Suprapubic skin (tissue), 4 donors: ENCODE measurements at regions not wholly inside any gene's neighbourhood (a gene's known extent, or its start where the extent isn't known, plus 50 kb on each side); places are given as distances from the start of the nearest gene placed in this dataset.

ENCODE experiments used
- DNase-seq, 2 donors: peaks; one replicate each; pipeline ENCODE4 v3.0.0-alpha.2; 2019; ENCODE audit warnings: low spot score in 2 of 2
- H3K27ac ChIP-seq: fragments of 200-600 bp; sonication (generic); one replicate; pipeline ENCODE4 v1.5.1; 2019
- H3K27me3 ChIP-seq: fragments of 200-600 bp; sonication (generic); one replicate; pipeline ENCODE4 v1.5.1; 2019
- H3K36me3 ChIP-seq: fragments of 200-600 bp; sonication (generic); one replicate; pipeline ENCODE4 v1.5.1; 2019
- H3K4me1 ChIP-seq: fragments of 200-600 bp; sonication (generic); one replicate; pipeline ENCODE4 v1.5.1; 2019
- H3K4me3 ChIP-seq: fragments of 200-600 bp; sonication (generic); one replicate; pipeline ENCODE4 v1.5.1; 2019; ENCODE audit warnings: mild to moderate bottlenecking
- H3K9me3 ChIP-seq: fragments of 200-600 bp; sonication (generic); one replicate; pipeline ENCODE4 v1.5.1; 2019
- EP300 ChIP-seq: sonication (generic); formaldehyde crosslinking; IDR thresholded peaks from one replicate; pipeline ENCODE4 v1.6.1; 2017; ENCODE audit warnings: antibody characterized with exemption
- POLR2A ChIP-seq, 2 donors: fragments of 450-650 bp; IDR thresholded peaks; one replicate each; pipeline ENCODE4 v1.6.1; 2017; ENCODE audit warnings: antibody characterized with exemption in 2 of 2, mild to moderate bottlenecking in 2 of 2, moderate library complexity in 2 of 2
- POLR2AphosphoS5 ChIP-seq, 3 donors: sonication (generic); formaldehyde crosslinking; IDR thresholded peaks; one replicate each; pipeline ENCODE4 v1.6.1; 2017; ENCODE audit warnings: antibody characterized with exemption in 3 of 3
- WGBS: methylation state at CpG from one replicate; pipeline ENCODE4 v1.1.5; 2018; 5-methylcytosine and 5-hydroxymethylcytosine counted together
- TF ChIP-seq, protein P1 (sequence below), 2 donors: fragments of 200-600 bp in 1 of 2; fragments of 450-650 bp in 1 of 2; sonication (generic) in 1 of 2; IDR thresholded peaks; one replicate each; pipeline ENCODE4 v1.5.1; 2016 to 2019; ENCODE audit warnings: antibody characterized with exemption in 2 of 2, mild to moderate bottlenecking in 1 of 2, moderate library complexity in 1 of 2

DNA sequence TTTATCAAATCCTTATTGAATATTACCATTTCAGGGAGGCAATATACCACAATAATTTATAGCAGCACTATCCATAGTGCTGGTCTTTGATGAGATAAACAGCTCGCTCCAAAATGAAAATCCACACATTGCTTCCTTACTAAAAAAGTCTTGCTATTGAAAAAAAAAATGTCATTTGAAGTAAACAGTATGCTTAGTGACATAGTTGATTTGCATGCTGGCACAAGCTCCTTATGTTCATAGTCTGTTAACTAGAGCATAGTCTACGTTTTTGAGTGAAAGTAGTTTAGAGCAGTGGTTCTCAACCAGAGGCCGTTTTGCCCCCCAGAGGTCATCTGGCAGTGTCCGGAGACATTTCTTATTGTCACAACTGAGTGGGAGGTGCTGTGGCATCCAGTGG is 249.4 kb upstream of the PDZRN3 start:
- no peak overlapping the region for H3K27ac ChIP-seq
- no peak overlapping the region for H3K4me3 ChIP-seq
- H3K4me1 ChIP-seq = no peaks in the 10 kb centered on the region
- no peak for DNase-seq
- H3K9me3 ChIP-seq = no peaks in the 10 kb centered on the region
- H3K36me3 ChIP-seq = no peaks in the 10 kb centered on the region
- TF ChIP-seq POLR2A (IDR thresholded peaks at IDR 0.05) (no peak), EP300 (no peak), POLR2AphosphoS5 (IDR thresholded peaks at IDR 0.05) (no peak)
- TF ChIP-seq, protein P1, sequence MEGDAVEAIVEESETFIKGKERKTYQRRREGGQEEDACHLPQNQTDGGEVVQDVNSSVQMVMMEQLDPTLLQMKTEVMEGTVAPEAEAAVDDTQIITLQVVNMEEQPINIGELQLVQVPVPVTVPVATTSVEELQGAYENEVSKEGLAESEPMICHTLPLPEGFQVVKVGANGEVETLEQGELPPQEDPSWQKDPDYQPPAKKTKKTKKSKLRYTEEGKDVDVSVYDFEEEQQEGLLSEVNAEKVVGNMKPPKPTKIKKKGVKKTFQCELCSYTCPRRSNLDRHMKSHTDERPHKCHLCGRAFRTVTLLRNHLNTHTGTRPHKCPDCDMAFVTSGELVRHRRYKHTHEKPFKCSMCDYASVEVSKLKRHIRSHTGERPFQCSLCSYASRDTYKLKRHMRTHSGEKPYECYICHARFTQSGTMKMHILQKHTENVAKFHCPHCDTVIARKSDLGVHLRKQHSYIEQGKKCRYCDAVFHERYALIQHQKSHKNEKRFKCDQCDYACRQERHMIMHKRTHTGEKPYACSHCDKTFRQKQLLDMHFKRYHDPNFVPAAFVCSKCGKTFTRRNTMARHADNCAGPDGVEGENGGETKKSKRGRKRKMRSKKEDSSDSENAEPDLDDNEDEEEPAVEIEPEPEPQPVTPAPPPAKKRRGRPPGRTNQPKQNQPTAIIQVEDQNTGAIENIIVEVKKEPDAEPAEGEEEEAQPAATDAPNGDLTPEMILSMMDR (IDR thresholded peaks at IDR 0.05) = no peak
- no peaks in the 10 kb centered on the region for H3K27me3 ChIP-seq
- WGBS = 66% methylated on average over 4 of the region's 4 CpGs

DNA sequence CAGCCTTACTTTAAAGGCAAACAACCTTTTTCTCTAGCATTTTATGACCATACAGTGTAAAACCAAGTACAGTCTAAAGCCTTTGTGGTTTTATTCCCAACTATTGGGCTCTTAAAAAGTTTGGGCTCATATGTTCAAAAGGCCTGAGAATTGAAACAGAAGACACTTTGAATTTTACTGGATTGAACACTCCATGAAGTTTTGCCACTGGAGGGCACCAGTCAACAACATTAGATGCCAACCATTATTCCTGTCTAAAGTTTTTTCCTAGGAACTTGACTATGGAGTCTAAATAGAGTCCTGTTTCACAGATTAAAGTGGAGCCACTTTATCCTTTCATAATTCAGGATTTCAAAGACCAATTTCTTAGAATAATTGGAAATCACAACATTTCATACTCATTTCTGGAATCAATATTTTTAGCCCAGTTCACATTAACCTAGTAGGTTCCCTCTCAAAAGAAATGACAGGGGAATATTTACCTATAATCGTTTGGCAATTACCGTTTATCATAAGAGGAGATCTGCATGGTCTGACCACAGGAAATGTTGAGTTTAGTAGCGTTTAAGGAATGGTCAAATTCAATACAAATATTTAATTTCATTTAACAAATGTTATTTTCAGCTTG is 244.1 kb upstream of the PDZRN3 start:
- 75% methylated on average over 3 of the region's 3 CpGs for WGBS
- no peak overlapping the region for H3K4me3 ChIP-seq
- no peak for TF ChIP-seq POLR2A (IDR thresholded peaks at IDR 0.05)
- TF ChIP-seq, protein P1 (IDR thresholded peaks at IDR 0.05) = peak; percentile 10 to 28

DNA sequence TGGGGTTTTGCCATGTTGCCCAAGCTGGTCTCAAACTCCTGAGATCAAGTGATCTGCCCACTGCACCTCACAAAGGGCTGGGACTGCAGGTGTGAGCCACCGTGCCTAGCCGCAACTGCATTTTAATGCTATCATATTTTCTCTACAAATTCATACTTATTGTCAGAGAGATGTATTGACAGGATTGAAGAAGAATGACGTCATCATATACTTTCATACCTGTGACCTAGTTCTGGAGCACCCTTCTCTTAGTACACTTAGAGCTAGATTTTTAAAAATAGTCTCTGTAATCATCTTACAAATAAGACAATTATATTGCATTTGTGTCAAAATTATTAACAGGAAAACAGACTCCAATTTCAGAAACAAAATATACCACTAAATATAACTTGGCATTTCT is 242.8 kb upstream of the PDZRN3 start:
- 90% methylated on average over 3 of the region's 3 CpGs for WGBS
- H3K27me3 ChIP-seq = no peaks in the 10 kb centered on the region
- no peak for DNase-seq

More for the DNA sequence above, 244.1 kb upstream of the PDZRN3 start:
- H3K27ac ChIP-seq = no peak overlapping the region
- no peaks in the 10 kb centered on the region for H3K4me1 ChIP-seq
- no peak for DNase-seq
- H3K9me3 ChIP-seq = no peaks in the 10 kb centered on the region
- no peaks in the 10 kb centered on the region for H3K27me3 ChIP-seq
- no peaks in the 10 kb centered on the region for H3K36me3 ChIP-seq

DNA sequence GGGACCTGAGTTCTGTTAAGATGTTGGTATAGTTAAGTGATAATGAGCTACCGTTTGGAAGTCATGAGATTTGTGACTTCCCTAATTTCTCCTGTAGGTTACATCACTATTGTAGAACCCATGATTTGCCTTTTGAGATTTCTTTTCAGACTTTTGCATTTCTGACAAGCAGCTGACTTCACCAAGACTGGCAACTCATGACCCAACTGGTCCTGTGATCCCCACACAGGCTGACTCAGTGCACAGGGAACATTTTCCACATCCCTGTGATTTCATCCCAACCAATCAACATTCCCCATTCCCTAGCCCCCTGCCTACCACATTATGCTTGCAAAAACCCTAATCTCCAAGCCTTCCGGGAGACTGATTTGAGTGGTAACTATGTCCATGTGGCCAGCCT is 242.1 kb upstream of the PDZRN3 start:
- TF ChIP-seq POLR2AphosphoS5 (IDR thresholded peaks at IDR 0.05) (no peak), EP300 (no peak), POLR2A (IDR thresholded peaks at IDR 0.05) (no peak)
- TF ChIP-seq, protein P1 (IDR thresholded peaks at IDR 0.05) = no peak
- Histone ChIP-seq H3K4me3 (no peak overlapping the region), H3K27me3 (no peaks in the 10 kb centered on the region), H3K9me3 (no peaks in the 10 kb centered on the region), H3K27ac (no peak overlapping the region), H3K4me1 (no peaks in the 10 kb centered on the region), H3K36me3 (no peaks in the 10 kb centered on the region)
- 84% methylated on average over 2 of the region's 2 CpGs for WGBS
- DNase-seq = no peak

More for the DNA sequence above, 242.8 kb upstream of the PDZRN3 start:
- H3K36me3 ChIP-seq = no peaks in the 10 kb centered on the region
- H3K27ac ChIP-seq = no peak overlapping the region
- no peaks in the 10 kb centered on the region for H3K4me1 ChIP-seq
- TF ChIP-seq POLR2A (IDR thresholded peaks at IDR 0.05) = no peak
- no peak for TF ChIP-seq EP300
- no peak for TF ChIP-seq POLR2AphosphoS5 (IDR thresholded peaks at IDR 0.05)
- H3K9me3 ChIP-seq = no peaks in the 10 kb centered on the region
- no peak overlapping the region for H3K4me3 ChIP-seq

DNA sequence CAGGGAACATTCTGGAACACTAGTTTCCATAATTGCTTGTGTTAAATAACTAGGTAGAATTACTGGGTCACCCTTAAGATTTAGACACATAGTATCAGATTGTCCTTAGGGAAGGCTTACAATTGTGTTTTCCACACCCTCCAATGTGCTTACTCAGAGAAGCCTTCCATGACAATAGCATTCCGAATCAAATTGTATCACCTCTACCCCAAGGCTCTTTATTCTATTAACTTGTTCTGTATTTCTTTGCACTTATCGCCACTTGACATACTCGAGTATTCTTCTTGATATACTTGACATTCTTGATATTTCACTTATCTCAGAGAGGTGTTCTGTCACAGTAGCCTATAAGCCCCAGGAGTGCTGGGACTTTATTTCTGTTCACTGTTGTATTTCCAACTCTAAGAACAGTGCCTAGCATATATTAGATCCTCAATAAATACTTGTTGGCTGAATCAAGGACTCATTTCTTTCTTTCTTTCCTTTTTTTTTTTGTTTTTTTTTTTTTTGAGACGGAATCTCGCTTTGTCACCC is 238.9 kb upstream of the PDZRN3 start:
- no peak for DNase-seq
- Histone ChIP-seq H3K9me3 (no peaks in the 10 kb centered on the region), H3K36me3 (no peaks in the 10 kb centered on the region), H3K27ac (no peak overlapping the region), H3K4me1 (no peaks in the 10 kb centered on the region), H3K4me3 (no peak overlapping the region), H3K27me3 (no peaks in the 10 kb centered on the region)
- TF ChIP-seq, protein P1 (IDR thresholded peaks at IDR 0.05) = no peak
- TF ChIP-seq POLR2A (IDR thresholded peaks at IDR 0.05) = no peak
- TF ChIP-seq POLR2AphosphoS5 (IDR thresholded peaks at IDR 0.05) = no peak
- TF ChIP-seq EP300 = no peak
- 91% methylated on average over 5 of the region's 5 CpGs for WGBS

DNA sequence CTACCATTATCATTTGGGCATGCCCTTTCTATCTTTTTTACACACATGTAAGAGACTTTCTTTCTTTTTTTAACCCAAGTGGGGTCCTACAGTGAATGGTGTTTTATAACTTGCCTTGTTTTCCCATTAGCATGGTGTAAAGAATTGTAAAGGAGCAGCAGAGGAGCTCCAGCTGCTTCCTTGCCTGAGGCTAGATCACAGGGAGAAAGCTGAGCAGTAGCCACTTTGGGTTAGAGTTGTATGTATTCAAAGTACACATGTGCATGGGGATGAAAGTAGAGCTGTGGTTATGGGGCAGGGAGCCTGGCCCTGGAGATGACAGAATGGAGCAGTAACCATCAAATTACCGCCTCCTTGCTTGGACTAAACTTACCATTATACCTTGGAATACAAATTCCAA is 231.1 kb upstream of the PDZRN3 start:
- Histone ChIP-seq H3K36me3 (no peaks in the 10 kb centered on the region), H3K4me3 (no peak overlapping the region), H3K27ac (no peak overlapping the region), H3K9me3 (no peaks in the 10 kb centered on the region), H3K27me3 (no peaks in the 10 kb centered on the region), H3K4me1 (no peaks in the 10 kb centered on the region)
- DNase-seq = no peak
- WGBS = 100% methylated on average over 1 of the region's 1 CpG
- TF ChIP-seq POLR2AphosphoS5 (IDR thresholded peaks at IDR 0.05) = no peak
- TF ChIP-seq POLR2A (IDR thresholded peaks at IDR 0.05) = no peak
- TF ChIP-seq, protein P1 (IDR thresholded peaks at IDR 0.05) = no peak
- TF ChIP-seq EP300 = no peak
